ENCODE measurements at regions not wholly inside any gene's neighbourhood (a gene's known extent, or its start where the extent isn't known, plus 50 kb on each side); places are given as distances from the start of the nearest gene placed in this dataset.

GRCh38 chr3:87413814-87414213 lies 137.4 kb upstream of the POU1F1 start:
- no peak for DNase-seq (ENCODE audit: low read depth)

GRCh38 chr3:87410110-87410509 lies 133.7 kb upstream of the POU1F1 start:
- DNase-seq (ENCODE audit: low read depth), result no peak

- DNase-seq (ENCODE audit: low read depth), result no peak
Measured at GRCh38 chr3:87398168-87398801, 121.9 kb upstream of the POU1F1 start.

GRCh38 chr3:87397211-87397610 lies 120.8 kb upstream of the POU1F1 start:
- peak; percentile 1 for DNase-seq (ENCODE audit: low read depth)

- DNase-seq (ENCODE audit: low read depth), result no peak
Measured at GRCh38 chr3:87390821-87391220, 114.4 kb upstream of the POU1F1 start.

- no peak for DNase-seq (ENCODE audit: low read depth)
Measured at GRCh38 chr3:87390353-87390752, 114.0 kb upstream of the POU1F1 start.

- no peak for DNase-seq (ENCODE audit: low read depth)
Measured at GRCh38 chr3:87375231-87375682, 98.9 kb upstream of the POU1F1 start.

- DNase-seq (ENCODE audit: low read depth), result no peak
Measured at GRCh38 chr3:87370007-87370406, 93.6 kb upstream of the POU1F1 start.

GRCh38 chr3:87367736-87368135 lies 91.4 kb upstream of the POU1F1 start:
- no peak for DNase-seq (ENCODE audit: low read depth)

- DNase-seq (ENCODE audit: low read depth), result no peak
Measured at GRCh38 chr3:87363721-87364120, 87.3 kb upstream of the POU1F1 start.

- DNase-seq (ENCODE audit: low read depth), result no peak
Measured at GRCh38 chr3:87361956-87362355, 85.6 kb upstream of the POU1F1 start.

GRCh38 chr3:87361271-87361670 lies 84.9 kb upstream of the POU1F1 start:
- no peak for DNase-seq (ENCODE audit: low read depth)

GRCh38 chr3:87359826-87360225 lies 83.4 kb upstream of the POU1F1 start:
- DNase-seq (ENCODE audit: low read depth), result no peak

GRCh38 chr3:87359025-87359424 lies 82.6 kb upstream of the POU1F1 start:
- no peak for DNase-seq (ENCODE audit: low read depth)

GRCh38 chr3:87358066-87358465 lies 81.7 kb upstream of the POU1F1 start:
- no peak for DNase-seq (ENCODE audit: low read depth)

- peak; percentile 11 for DNase-seq (ENCODE audit: low read depth)
Measured at GRCh38 chr3:87354398-87354797, 78.0 kb upstream of the POU1F1 start.

- DNase-seq (ENCODE audit: low read depth), result no peak
Measured at GRCh38 chr3:87351937-87352336, 75.6 kb upstream of the POU1F1 start.

- DNase-seq (ENCODE audit: low read depth), result peak; percentile 51
Measured at GRCh38 chr3:87350367-87351199, 74.2 kb upstream of the POU1F1 start.

GRCh38 chr3:87349833-87350232 lies 73.4 kb upstream of the POU1F1 start:
- no peak for DNase-seq (ENCODE audit: low read depth)

GRCh38 chr3:87336761-87337160 lies 60.4 kb upstream of the POU1F1 start:
- peak; percentile 17 for DNase-seq (ENCODE audit: low read depth)

- DNase-seq (ENCODE audit: low read depth), result no peak
Measured at GRCh38 chr3:87335931-87336330, 59.5 kb upstream of the POU1F1 start.

GRCh38 chr3:87333393-87333892 lies 57.1 kb upstream of the POU1F1 start:
- DNase-seq (ENCODE audit: low read depth), result peak; percentile 88

- DNase-seq (ENCODE audit: low read depth), result no peak
Measured at GRCh38 chr3:87332789-87333188, 56.4 kb upstream of the POU1F1 start.
